HEK293 (cell line): ENCODE measurements at regions not wholly inside any gene's neighbourhood (a gene's known extent, or its start where the extent isn't known, plus 50 kb on each side); places are given as distances from the start of the nearest gene placed in this dataset.

Experiments
- CTCF ChIA-PET: fragments of 350-600 bp; formaldehyde crosslinking; extraction: SDS; loops from one replicate; lab custom pipeline; 2021; ENCODE audit warnings: antibody characterized with exemption; lab: Yijun Ruan, JAX
- POLR2A ChIA-PET: fragments of 300-600 bp; formaldehyde crosslinking; extraction: SDS; loops from one replicate; lab custom pipeline; 2020; ENCODE audit warnings: antibody characterized with exemption, inconsistent platforms; lab: Yijun Ruan, JAX
- H3K27ac ChIP-seq: fragments of 200-500 bp; sonication (Bioruptor generic); 2 replicates; pipeline ENCODE4 v1.5.1; 2014; ENCODE audit warnings: low read depth, low read length, control low read depth, inconsistent platforms; ENCODE audit errors: extremely low read depth
- H3K36me3 ChIP-seq, 2 experiments: fragments of 200-500 bp in 1 of 2; sonication (Bioruptor generic) in 1 of 2; 1 replicate in 1 of 2; 2 replicates in 1 of 2; pipeline ENCODE4 v1.5.1; 2014 to 2017; ENCODE audit warnings: inconsistent platforms in 2 of 2, low read length in 2 of 2; ENCODE audit not compliant: control insufficient read depth in 2 of 2, insufficient read depth in 1 of 2
- H3K4me1 ChIP-seq: fragments of 200-500 bp; sonication (Bioruptor generic); 2 replicates; pipeline ENCODE4 v1.5.1; 2014; ENCODE audit warnings: mild to moderate bottlenecking, low read length, inconsistent platforms; ENCODE audit not compliant: control insufficient read depth, insufficient read depth
- H3K4me3 ChIP-seq: 2 replicates; pipeline ENCODE4 v1.5.1; 2011; ENCODE audit warnings: low read depth, mild to moderate bottlenecking, control low read depth, low read length, moderate library complexity
- H3K9me3 ChIP-seq: fragments of 200-500 bp; sonication (Bioruptor generic); 2 replicates; pipeline ENCODE4 v1.5.1; 2014; ENCODE audit warnings: low read depth, low read length, inconsistent platforms; ENCODE audit not compliant: control insufficient read depth, insufficient read depth
- CTCF ChIP-seq: fragments of 450-650 bp; formaldehyde crosslinking; IDR thresholded peaks from 2 replicates; pipeline ENCODE4 v1.5.1; 2016; ENCODE audit warnings: missing biosample characterization, missing genetic modification characterization
- GLI4 ChIP-seq: fragments of 450-650 bp; formaldehyde crosslinking; IDR thresholded peaks from 2 replicates; pipeline ENCODE4 v1.5.1; 2016; ENCODE audit warnings: missing biosample characterization, missing genetic modification characterization
- HOXD13 ChIP-seq: sonication (generic); formaldehyde crosslinking; IDR thresholded peaks from 2 replicates; pipeline ENCODE4 v1.8.0; 2022; ENCODE audit warnings: missing genetic modification reagents, borderline replicate concordance
- PRDM1 ChIP-seq: fragments of 450-650 bp; formaldehyde crosslinking; IDR thresholded peaks from 2 replicates; pipeline ENCODE4; 2016; ENCODE audit warnings: missing biosample characterization, missing genetic modification characterization
- TSHZ1 ChIP-seq: fragments of 450-650 bp; formaldehyde crosslinking; IDR thresholded peaks from 2 replicates; pipeline ENCODE4 v1.5.1; 2016; ENCODE audit warnings: missing biosample characterization, missing genetic modification characterization, borderline replicate concordance
- ZBTB48 ChIP-seq: fragments of 450-650 bp; formaldehyde crosslinking; IDR thresholded peaks from 2 replicates; pipeline ENCODE4 v1.5.1; 2016; ENCODE audit warnings: missing biosample characterization, missing genetic modification characterization
- ZFP37 ChIP-seq: fragments of 450-650 bp; formaldehyde crosslinking; IDR thresholded peaks from 2 replicates; pipeline ENCODE4 v1.5.1; 2016; ENCODE audit warnings: missing biosample characterization, missing genetic modification characterization
- ZNF146 ChIP-seq: fragments of 450-650 bp; formaldehyde crosslinking; IDR thresholded peaks from 2 replicates; pipeline ENCODE4 v1.5.1; 2016; ENCODE audit warnings: missing biosample characterization, missing genetic modification characterization
- ZNF157 ChIP-seq: fragments of 450-650 bp; formaldehyde crosslinking; IDR thresholded peaks from 2 replicates; pipeline ENCODE4 v1.5.1; 2016; ENCODE audit warnings: missing biosample characterization, missing genetic modification characterization
- ZNF175 ChIP-seq: fragments of 450-650 bp; formaldehyde crosslinking; IDR thresholded peaks from 2 replicates; pipeline ENCODE4 v1.5.1; 2016; ENCODE audit warnings: missing biosample characterization, missing genetic modification characterization
- ZNF350 ChIP-seq: fragments of 450-650 bp; formaldehyde crosslinking; IDR thresholded peaks from 2 replicates; pipeline ENCODE4 v1.5.0; 2017; ENCODE audit warnings: missing biosample characterization, mild to moderate bottlenecking, missing genetic modification characterization
- ZNF362 ChIP-seq: fragments of 450-650 bp; formaldehyde crosslinking; IDR thresholded peaks from 2 replicates; pipeline ENCODE4 v1.5.1; 2016; ENCODE audit warnings: missing biosample characterization, missing genetic modification characterization
- ZNF394 ChIP-seq: fragments of 450-650 bp; formaldehyde crosslinking; IDR thresholded peaks from 2 replicates; pipeline ENCODE4 v1.5.1; 2016; ENCODE audit warnings: missing biosample characterization, missing genetic modification characterization, mild to moderate bottlenecking, moderate library complexity, borderline replicate concordance
- ZNF426 ChIP-seq: fragments of 450-650 bp; formaldehyde crosslinking; IDR thresholded peaks from 2 replicates; pipeline ENCODE4 v1.5.1; 2017; ENCODE audit warnings: missing biosample characterization, missing genetic modification characterization, mild to moderate bottlenecking, inconsistent platforms, moderate library complexity
- ZNF529 ChIP-seq: fragments of 450-650 bp; formaldehyde crosslinking; IDR thresholded peaks from 2 replicates; pipeline ENCODE4 v1.5.1; 2017; ENCODE audit warnings: missing genetic modification characterization, missing biosample characterization; ENCODE audit not compliant: insufficient replicate concordance
- ZNF585B ChIP-seq: fragments of 450-650 bp; formaldehyde crosslinking; IDR thresholded peaks from 2 replicates; pipeline ENCODE4 v1.5.1; 2016; ENCODE audit warnings: missing biosample characterization, missing genetic modification characterization
- ZNF621 ChIP-seq: fragments of 450-650 bp; formaldehyde crosslinking; IDR thresholded peaks from 2 replicates; pipeline ENCODE4 v1.5.1; 2017; ENCODE audit warnings: missing biosample characterization, missing genetic modification characterization
- ZNF623 ChIP-seq: fragments of 450-650 bp; formaldehyde crosslinking; IDR thresholded peaks from 2 replicates; pipeline ENCODE4 v1.5.1; 2016; ENCODE audit warnings: missing biosample characterization, missing genetic modification characterization
- ZNF654 ChIP-seq: fragments of 450-650 bp; formaldehyde crosslinking; IDR thresholded peaks from 2 replicates; pipeline ENCODE4 v1.5.1; 2016; ENCODE audit warnings: low read depth, missing biosample characterization, missing genetic modification characterization
- ZNF677 ChIP-seq: fragments of 450-650 bp; IDR thresholded peaks from 2 replicates; pipeline ENCODE4 v1.5.0; 2018; ENCODE audit warnings: missing biosample characterization, mild to moderate bottlenecking, missing genetic modification characterization, moderate library complexity
- ZNF692 ChIP-seq: fragments of 450-650 bp; formaldehyde crosslinking; IDR thresholded peaks from 2 replicates; pipeline ENCODE4 v1.5.1; 2016; ENCODE audit warnings: missing biosample characterization, missing genetic modification characterization
- ZNF785 ChIP-seq: fragments of 450-650 bp; formaldehyde crosslinking; IDR thresholded peaks from 2 replicates; pipeline ENCODE4 v1.5.1; 2016; ENCODE audit warnings: missing biosample characterization, missing genetic modification characterization

GRCh38 chr2:88809216-88809615, 117.7 kb downstream of the RPIA start (continued):
- TF ChIP-seq ZNF394 (tag by site-specific recombination): no peak
- TF ChIP-seq ZNF350: no peak

GRCh38 chr2:88810017-88810416, 118.5 kb downstream of the RPIA start:
- ChIA-PET POLR2A (no interaction called here), CTCF (no interaction called here)
- Histone ChIP-seq H3K36me3 (no peaks in the 10 kb centered on the region), H3K4me1 (no peaks in the 10 kb centered on the region), H3K9me3 (no peaks in the 10 kb centered on the region), H3K27ac (no peak overlapping the region), H3K4me3 (no peak overlapping the region)
- TF ChIP-seq ZNF623 (tag by site-specific recombination): no peak
- TF ChIP-seq ZNF426 (tag by site-specific recombination): no peak
- TF ChIP-seq ZNF654 (tag by site-specific recombination): no peak

GRCh38 chr2:88810488-88810887, 119.0 kb downstream of the RPIA start:
- ChIA-PET CTCF (interaction anchor here (1.5 kb wide), 1 partner anchor 19 kb away, joined by 3 read pairs; no protein-coding TSS in a partner anchor), POLR2A (no interaction called here)
- no peaks in the 10 kb centered on the region for H3K36me3 ChIP-seq
- H3K4me1 ChIP-seq: no peaks in the 10 kb centered on the region
- no peak overlapping the region for H3K27ac ChIP-seq
- TF ChIP-seq ZNF146 (tag by site-specific recombination): no peak
- TF ChIP-seq ZNF157: no peak
- no peak for TF ChIP-seq TSHZ1 (tag by site-specific recombination)
- TF ChIP-seq ZNF529 (tag by site-specific recombination): no peak
- no peak for TF ChIP-seq GLI4 (tag by site-specific recombination)
- TF ChIP-seq HOXD13: no peak
- TF ChIP-seq ZNF621 (tag by site-specific recombination): no peak
- no peak for TF ChIP-seq CTCF (tag by site-specific recombination)
- no peak for TF ChIP-seq ZBTB48
- no peak for TF ChIP-seq ZNF785 (tag by site-specific recombination)
- no peak for TF ChIP-seq ZNF677 (tag by site-specific recombination)
- TF ChIP-seq ZNF362 (tag by site-specific recombination): no peak
- no peak for TF ChIP-seq ZNF585B (tag by site-specific recombination)
- TF ChIP-seq ZNF692 (tag by site-specific recombination): no peak
- no peak for TF ChIP-seq ZFP37 (tag by site-specific recombination)
- TF ChIP-seq PRDM1 (tag by site-specific recombination): no peak
- no peak for TF ChIP-seq ZNF175 (tag by site-specific recombination)
- H3K9me3 ChIP-seq: no peaks in the 10 kb centered on the region
- no peak overlapping the region for H3K4me3 ChIP-seq
